Ascending aorta (tissue), 2 donors: ENCODE measurements at regions not wholly inside any gene's neighbourhood (a gene's known extent, or its start where the extent isn't known, plus 50 kb on each side); places are given as distances from the start of the nearest gene placed in this dataset.

Experiments
- DNase-seq, 2 donors: peaks; one replicate each; pipeline ENCODE4 v3.0.0-alpha.2; 2019; ENCODE audit warnings: low spot score in 2 of 2
- H3K27ac ChIP-seq, 2 donors: fragments of 200-600 bp; sonication (generic); one replicate each; pipeline ENCODE4 v1.5.1; 2016 to 2017; ENCODE audit warnings: mild to moderate bottlenecking in 1 of 2
- H3K27me3 ChIP-seq: fragments of 200-600 bp; sonication (generic); one replicate; pipeline ENCODE4 v1.5.1; 2017
- H3K36me3 ChIP-seq, 2 donors: fragments of 200-600 bp; sonication (generic); one replicate each; pipeline ENCODE4 v1.5.1; 2016
- H3K4me1 ChIP-seq, 2 donors: fragments of 200-600 bp; sonication (generic); one replicate each; pipeline ENCODE4 v1.5.1; 2016 to 2017; ENCODE audit warnings: mild to moderate bottlenecking in 1 of 2
- H3K4me3 ChIP-seq, 2 donors: fragments of 200-600 bp; sonication (generic); one replicate each; pipeline ENCODE4 v1.5.1; 2016 to 2017; ENCODE audit warnings: mild to moderate bottlenecking in 1 of 2
- H3K9me3 ChIP-seq, 2 donors: fragments of 200-600 bp; sonication (generic); one replicate each; pipeline ENCODE4 v1.5.1; 2016
- intact Hi-C: fragments of 100-400 bp; cut with DNase I; formaldehyde crosslinking; loops from one replicate; pipeline ENCODE4 v1.15.1; 2023
- TF ChIP-seq, protein P1 (sequence below), 3 experiments: fragments of 200-600 bp in 2 of 3; fragments of 450-650 bp in 1 of 3; sonication (generic) in 2 of 3; IDR thresholded peaks; one replicate each; pipeline ENCODE4 v1.5.1; 2016 to 2019; ENCODE audit warnings: antibody characterized with exemption in 3 of 3, mild to moderate bottlenecking in 1 of 3, moderate library complexity in 1 of 3

- Histone ChIP-seq H3K4me1 (no peaks in the 10 kb centered on the region), H3K27me3 (no peaks in the 10 kb centered on the region), H3K27ac (no peak overlapping the region), H3K4me3 (no peak overlapping the region), H3K36me3 (no peaks in the 10 kb centered on the region), H3K9me3 (no peaks in the 10 kb centered on the region)
- DNase-seq, result no peak
- intact Hi-C loops, result no loop called here
- TF ChIP-seq, protein P1, sequence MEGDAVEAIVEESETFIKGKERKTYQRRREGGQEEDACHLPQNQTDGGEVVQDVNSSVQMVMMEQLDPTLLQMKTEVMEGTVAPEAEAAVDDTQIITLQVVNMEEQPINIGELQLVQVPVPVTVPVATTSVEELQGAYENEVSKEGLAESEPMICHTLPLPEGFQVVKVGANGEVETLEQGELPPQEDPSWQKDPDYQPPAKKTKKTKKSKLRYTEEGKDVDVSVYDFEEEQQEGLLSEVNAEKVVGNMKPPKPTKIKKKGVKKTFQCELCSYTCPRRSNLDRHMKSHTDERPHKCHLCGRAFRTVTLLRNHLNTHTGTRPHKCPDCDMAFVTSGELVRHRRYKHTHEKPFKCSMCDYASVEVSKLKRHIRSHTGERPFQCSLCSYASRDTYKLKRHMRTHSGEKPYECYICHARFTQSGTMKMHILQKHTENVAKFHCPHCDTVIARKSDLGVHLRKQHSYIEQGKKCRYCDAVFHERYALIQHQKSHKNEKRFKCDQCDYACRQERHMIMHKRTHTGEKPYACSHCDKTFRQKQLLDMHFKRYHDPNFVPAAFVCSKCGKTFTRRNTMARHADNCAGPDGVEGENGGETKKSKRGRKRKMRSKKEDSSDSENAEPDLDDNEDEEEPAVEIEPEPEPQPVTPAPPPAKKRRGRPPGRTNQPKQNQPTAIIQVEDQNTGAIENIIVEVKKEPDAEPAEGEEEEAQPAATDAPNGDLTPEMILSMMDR (IDR thresholded peaks at IDR 0.05), result no peak
These were observed 455.3 kb upstream of the KIF2A start for GRCh38 chr5:61850696-61851095.

DNA sequence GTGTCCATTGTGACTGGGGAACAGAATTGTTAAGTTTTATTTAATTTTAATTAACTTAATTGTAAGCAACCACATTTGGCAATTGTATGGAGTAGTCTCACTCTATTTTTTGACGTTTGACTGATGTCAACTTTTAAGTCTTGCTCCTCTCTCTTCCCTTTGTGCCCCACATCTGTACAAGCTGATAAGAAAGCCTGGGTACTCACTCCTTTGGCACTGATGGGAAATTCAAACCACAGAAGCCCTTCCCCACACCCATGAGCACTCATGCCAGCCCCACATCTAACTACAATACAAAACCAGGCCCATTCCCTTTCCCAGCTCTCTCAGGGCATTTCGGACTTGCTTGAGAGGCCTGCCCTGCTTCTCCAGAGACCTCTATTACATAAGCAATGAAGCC, 451.5 kb upstream of the KIF2A start:
- no peaks in the 10 kb centered on the region for H3K36me3 ChIP-seq
- H3K9me3 ChIP-seq, result peaks cover 0 to 3% of the 10 kb centered on the region in 2 donors
- no peaks in the 10 kb centered on the region for H3K4me1 ChIP-seq
- intact Hi-C loops, result no loop called here
- no peak overlapping the region for H3K27ac ChIP-seq
- DNase-seq, result no peak
- H3K4me3 ChIP-seq, result no peak overlapping the region
- no peaks in the 10 kb centered on the region for H3K27me3 ChIP-seq
- TF ChIP-seq, protein P1 (IDR thresholded peaks at IDR 0.05), result no peak

- intact Hi-C loops, result no loop called here
- no peak for DNase-seq
These were observed 445.0 kb upstream of the KIF2A start for GRCh38 chr5:61860978-61861377.

GRCh38 chr5:61866930-61867329, 439.1 kb upstream of the KIF2A start:
- Histone ChIP-seq H3K36me3 (no peaks in the 10 kb centered on the region), H3K4me3 (no peak overlapping the region), H3K27me3 (no peaks in the 10 kb centered on the region), H3K9me3 (no peaks in the 10 kb centered on the region), H3K4me1 (no peaks in the 10 kb centered on the region), H3K27ac (no peak overlapping the region)
- DNase-seq, result no peak
- intact Hi-C loops, result no loop called here
- TF ChIP-seq, protein P1 (IDR thresholded peaks at IDR 0.05), result no peak

More at GRCh38 chr5:61860978-61861377, 445.0 kb upstream of the KIF2A start:
- H3K4me1 ChIP-seq, result no peaks in the 10 kb centered on the region
- H3K36me3 ChIP-seq, result no peaks in the 10 kb centered on the region
- no peak overlapping the region for H3K4me3 ChIP-seq
- TF ChIP-seq, protein P1 (IDR thresholded peaks at IDR 0.05), result no peak
- no peak overlapping the region for H3K27ac ChIP-seq
- H3K27me3 ChIP-seq, result no peaks in the 10 kb centered on the region
- peaks cover 0 to 3% of the 10 kb centered on the region in 2 donors for H3K9me3 ChIP-seq

GRCh38 chr5:61869333-61869732, 436.7 kb upstream of the KIF2A start:
- Histone ChIP-seq H3K36me3 (no peaks in the 10 kb centered on the region), H3K27me3 (no peaks in the 10 kb centered on the region), H3K4me1 (no peaks in the 10 kb centered on the region), H3K9me3 (no peaks in the 10 kb centered on the region), H3K4me3 (no peak overlapping the region), H3K27ac (no peak overlapping the region)
- TF ChIP-seq, protein P1 (IDR thresholded peaks at IDR 0.05), result no peak
- intact Hi-C loops, result no loop called here
- no peak for DNase-seq

DNA sequence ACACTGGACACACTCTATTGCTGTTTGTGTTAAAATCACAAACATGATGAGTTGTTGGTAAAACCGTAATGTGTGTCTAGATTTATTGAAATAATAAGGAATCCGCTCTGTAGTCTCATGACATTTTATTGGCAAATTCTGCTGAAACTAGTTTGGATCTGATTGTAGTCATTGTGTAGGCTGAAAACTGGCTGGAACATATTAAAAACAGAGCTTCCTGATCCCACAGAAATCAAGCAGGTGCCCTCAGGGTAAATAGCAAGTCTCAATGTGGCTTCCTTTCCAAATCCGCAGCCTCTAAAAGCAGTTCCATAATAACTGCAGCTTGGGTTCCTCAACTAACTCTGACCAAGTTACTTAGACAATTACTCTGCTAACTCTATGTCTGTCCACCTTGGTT, 427.5 kb upstream of the KIF2A start:
- TF ChIP-seq, protein P1 (IDR thresholded peaks at IDR 0.05), result no peak
- Histone ChIP-seq H3K27ac (no peak overlapping the region), H3K36me3 (no peaks in the 10 kb centered on the region), H3K9me3 (no peaks in the 10 kb centered on the region), H3K4me1 (no peaks in the 10 kb centered on the region), H3K4me3 (no peak overlapping the region), H3K27me3 (no peaks in the 10 kb centered on the region)
- intact Hi-C loops, result no loop called here
- no peak for DNase-seq
